DMS53 treated with DMSO at 0.1 percent for 48 hours (cell line): ENCODE measurements at regions not wholly inside any gene's neighbourhood (a gene's known extent, or its start where the extent isn't known, plus 50 kb on each side); places are given as distances from the start of the nearest gene placed in this dataset.

Source experiments
- DNase-seq: peaks from one replicate; lab custom pipeline; 2025; ENCODE audit not compliant: unreplicated experiment; lab: John Stamatoyannopoulos, UW

- no peak for DNase-seq
These were observed 158.8 kb downstream of the FAT3 start for GRCh38 chr11:92383430-92383829.

DNA sequence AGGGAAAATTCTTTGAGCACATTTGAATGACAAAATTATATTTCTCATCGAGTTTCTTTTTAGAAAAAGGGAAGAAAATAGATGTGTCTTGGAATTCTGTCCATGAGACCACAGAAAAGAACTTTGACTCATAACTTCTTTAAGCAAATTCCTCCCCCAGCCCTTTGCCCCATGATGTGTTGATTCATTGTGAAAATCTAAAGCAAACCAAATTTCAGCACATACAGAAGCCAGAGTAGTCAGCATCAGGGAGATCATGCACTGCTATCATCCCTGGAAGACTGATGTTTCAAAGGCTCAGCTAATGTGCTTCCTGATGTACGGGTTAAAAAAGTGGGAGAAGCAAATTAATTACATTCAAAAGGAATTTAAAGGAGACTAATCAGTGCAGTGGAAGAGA, 159.7 kb downstream of the FAT3 start:
- DNase-seq, result no peak

GRCh38 chr11:92384802-92385201, 160.2 kb downstream of the FAT3 start:
- no peak for DNase-seq

DNA sequence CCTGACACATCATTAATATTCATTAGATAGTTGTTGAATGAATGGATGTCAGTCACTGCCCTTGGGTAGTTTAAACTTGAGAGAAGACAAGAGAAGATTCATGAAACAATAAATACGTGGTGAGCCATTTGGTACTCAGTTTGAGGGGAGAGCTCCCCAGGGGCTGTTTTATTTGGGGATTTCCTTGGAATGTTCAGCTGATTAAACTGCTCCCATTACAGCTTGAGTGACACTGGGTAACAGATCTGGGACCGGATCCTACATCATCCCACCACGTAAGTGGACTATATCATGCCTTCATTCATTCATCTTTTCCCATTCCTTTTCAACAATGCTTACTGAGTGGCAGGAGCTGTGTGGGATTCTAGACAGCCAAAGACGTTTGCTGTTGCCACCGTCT, 162.0 kb downstream of the FAT3 start:
- DNase-seq, result no peak

- no peak for DNase-seq
These were observed 163.2 kb downstream of the FAT3 start for GRCh38 chr11:92387859-92388258.

GRCh38 chr11:92388380-92388779, 163.8 kb downstream of the FAT3 start:
- no peak for DNase-seq

DNA sequence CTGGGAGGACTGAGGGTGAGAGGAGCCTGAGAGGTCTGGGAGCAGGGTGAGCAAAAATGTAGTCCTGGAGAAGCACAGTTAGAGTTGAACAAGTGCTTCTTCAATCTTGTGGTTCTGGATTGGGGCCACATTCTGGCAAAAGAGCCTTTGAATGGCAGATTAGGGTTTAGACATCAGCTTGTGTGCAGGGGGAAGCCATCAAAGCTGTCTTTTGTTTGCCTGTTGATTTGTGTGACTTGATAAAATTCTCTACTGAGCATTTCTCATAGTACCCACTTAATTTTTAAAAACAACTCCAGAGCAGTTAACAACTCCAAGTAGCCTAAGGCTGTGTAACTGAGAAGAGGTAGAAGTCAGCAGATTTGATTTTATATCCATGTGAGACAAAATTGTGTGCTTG, 166.2 kb downstream of the FAT3 start:
- no peak for DNase-seq

DNA sequence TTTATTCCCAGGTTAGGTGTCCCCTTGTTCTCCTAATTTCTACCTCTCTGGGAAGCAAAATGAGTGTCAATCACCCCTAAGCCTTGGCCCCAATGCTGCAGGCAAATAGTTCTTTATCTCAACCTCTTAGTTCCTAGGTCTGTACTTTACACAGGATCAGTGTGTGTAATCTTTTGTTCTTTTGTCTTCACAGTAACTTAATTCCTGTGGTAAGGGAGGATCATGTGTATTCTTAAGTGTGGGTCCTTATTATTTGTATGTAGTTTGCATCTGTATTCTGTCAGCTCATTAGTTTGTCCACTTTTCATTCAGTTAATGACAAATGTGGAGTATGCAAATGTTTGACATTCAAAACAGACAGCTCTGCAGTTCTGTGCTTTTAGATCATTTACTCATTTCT, 166.7 kb downstream of the FAT3 start:
- DNase-seq, result no peak

DNA sequence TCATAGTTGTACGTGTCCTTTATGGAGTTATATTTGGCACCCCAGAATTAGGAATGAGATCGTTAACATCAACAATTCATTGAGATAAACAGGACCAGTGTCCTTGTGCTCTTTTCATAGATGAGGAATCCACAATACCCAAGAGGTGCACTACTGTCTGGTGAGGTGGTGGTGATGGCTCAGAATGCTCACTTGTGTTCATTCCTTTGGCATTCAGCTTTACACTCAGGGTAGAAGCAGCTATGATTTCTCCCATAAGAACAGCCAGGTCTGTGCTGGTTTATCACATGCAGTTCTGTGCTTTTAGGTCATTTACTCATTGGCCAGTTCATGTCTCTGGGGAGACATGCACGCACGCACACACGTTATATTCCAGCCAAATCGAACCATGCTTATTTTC, 167.2 kb downstream of the FAT3 start:
- no peak for DNase-seq

DNA sequence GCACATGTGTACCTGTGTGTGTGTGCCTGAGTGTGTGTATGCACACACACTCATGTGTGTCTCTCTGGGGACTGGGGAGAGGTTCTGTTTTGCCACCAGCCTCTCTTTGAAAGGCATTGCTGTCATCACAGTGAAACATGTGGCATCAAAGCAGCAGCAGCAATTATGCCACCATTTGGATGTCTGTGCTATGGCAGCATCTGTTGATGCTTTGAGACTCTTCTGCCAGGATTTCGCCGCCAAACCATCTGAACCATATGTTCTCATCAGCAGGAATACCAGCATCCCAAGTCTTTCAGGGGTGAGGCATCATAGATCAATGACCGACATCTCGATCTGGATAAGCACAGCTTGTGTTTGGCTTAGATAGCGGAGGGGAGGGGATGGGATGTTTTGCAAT, 168.6 kb downstream of the FAT3 start:
- no peak for DNase-seq

- no peak for DNase-seq
These were observed 171.5 kb downstream of the FAT3 start for GRCh38 chr11:92396133-92396532.

GRCh38 chr11:92397221-92397755, 172.7 kb downstream of the FAT3 start:
- DNase-seq, result no peak

DNA sequence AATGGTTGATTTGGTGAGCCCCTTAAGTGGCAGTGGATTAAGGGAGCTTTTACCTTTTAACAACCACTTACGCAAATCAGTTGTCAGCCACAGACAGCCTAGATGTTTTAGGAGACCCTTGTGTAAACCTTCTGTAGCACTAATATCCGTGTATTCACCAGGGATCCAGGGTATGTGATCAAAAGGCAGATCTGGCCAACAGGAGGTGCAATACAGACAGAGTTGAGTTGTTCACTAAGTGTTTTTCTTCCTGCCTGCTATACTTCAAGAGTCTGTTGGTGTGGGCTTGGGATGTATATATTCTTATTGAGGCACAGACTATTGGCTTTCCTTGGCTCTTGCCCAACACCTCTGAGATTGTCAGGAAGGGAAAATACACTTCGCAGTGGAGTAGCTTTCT, 175.1 kb downstream of the FAT3 start:
- no peak for DNase-seq

GRCh38 chr11:92401520-92401919, 176.9 kb downstream of the FAT3 start:
- DNase-seq, result no peak

GRCh38 chr11:92406472-92406871, 181.9 kb downstream of the FAT3 start:
- no peak for DNase-seq

DNA sequence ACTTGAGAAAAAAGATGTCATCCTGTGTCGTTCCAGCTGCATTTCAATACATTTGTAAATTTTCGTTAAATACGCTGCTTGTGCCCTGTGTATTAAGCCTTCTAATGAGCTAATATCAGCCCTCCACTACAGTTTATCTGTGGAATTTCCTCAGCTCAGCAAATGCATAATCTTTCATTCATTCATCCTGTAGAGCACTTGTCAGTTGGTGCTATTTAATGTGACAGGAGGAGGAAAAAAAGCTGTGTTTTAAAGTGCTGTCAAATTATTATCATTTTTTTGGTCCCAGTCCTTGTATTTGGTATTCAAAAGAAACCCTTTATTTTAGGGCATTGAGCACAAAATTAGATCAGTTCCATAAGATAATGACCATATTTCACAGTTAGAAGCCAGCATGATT, 184.7 kb downstream of the FAT3 start:
- no peak for DNase-seq

DNA sequence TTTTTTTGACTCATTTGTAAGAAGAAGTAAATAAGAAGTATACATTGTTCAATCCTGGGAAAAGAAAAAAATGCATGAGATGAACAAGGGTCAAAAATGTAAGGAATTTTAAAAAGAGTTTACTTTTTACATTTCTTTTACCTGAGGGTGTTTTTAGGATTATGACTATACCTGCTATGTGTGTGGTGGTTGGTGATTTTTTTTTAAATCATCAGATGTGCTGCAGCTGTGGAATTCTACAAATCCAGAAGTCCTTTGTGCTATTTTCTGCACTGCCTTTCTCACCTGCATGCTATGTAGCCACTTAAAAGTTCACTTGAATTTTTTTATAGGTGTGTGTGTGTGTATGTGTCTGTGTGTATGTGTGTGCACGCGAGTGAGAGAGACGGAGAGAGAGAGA, 185.3 kb downstream of the FAT3 start:
- no peak for DNase-seq

- DNase-seq, result no peak
These were observed 185.9 kb downstream of the FAT3 start for GRCh38 chr11:92410526-92410925.

GRCh38 chr11:92411431-92411830, 186.8 kb downstream of the FAT3 start:
- DNase-seq, result no peak

GRCh38 chr11:92413757-92414513, 189.3 kb downstream of the FAT3 start:
- DNase-seq, result no peak

DNA sequence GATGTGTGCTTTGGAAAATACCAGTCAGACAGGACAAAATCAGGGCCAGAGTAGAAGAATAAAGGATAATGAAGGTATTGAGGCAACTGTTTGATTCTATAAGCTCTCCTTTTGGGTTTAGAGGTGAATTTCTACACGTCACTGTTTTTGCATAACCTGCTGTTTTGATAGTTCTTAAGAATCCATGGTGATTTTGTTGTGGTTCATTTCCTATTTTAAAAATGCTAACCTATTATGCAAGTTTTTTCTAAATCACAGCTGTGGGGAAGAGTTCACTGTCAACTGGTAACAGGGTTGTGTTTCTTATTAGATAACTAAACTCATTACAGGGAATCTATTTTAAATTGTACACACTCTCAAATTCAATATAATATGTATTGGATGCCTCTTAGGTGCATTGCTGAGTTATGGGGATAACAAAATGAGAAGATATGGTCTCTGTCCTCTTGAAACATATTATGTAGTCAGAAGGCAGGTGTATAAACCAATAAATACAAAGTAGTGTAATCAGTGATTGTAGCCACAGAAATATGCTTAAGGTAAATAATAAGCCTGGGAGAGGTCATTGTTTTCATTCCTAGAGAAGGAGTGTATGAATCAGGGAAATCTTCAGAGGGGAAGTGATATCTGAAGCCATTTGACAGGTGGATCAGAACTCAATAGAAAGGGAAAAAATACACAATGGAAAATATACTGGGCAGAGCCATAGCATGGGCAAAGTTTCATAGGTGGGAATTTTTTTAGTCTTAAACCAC, 192.5 kb downstream of the FAT3 start:
- DNase-seq, result peak; percentile 28
